Kidney (tissue), 13 donors: ENCODE measurements at regions not wholly inside any gene's neighbourhood (a gene's known extent, or its start where the extent isn't known, plus 50 kb on each side); places are given as distances from the start of the nearest gene placed in this dataset.

ENCODE experiments used
- DNase-seq, 5 donors: peaks; one replicate each; pipeline ENCODE4 v3.0.0-alpha.2; 2013 to 2020
- FAIRE-seq: peaks from 2 replicates; lab custom pipeline; 2012; peaks lifted over from hg19 to GRCh38; lab: Jason Lieb, UNC
- H3K27ac ChIP-seq, 2 donors: one replicate each; pipeline ENCODE4 v1.7.0; 2013; ENCODE audit warnings: low read depth in 2 of 2, low read length in 2 of 2, inconsistent platforms in 1 of 2
- H3K27me3 ChIP-seq: one replicate; pipeline ENCODE4 v1.7.1; 2013; ENCODE audit warnings: low read length, inconsistent platforms; ENCODE audit not compliant: control insufficient read depth, insufficient read depth
- H3K36me3 ChIP-seq, 3 donors: one replicate each; pipeline versions ENCODE4 v1.7.0 to v1.7.1; 2013; ENCODE audit warnings: low read length in 3 of 3, control low read depth in 1 of 3, inconsistent platforms in 1 of 3; ENCODE audit not compliant: insufficient read depth in 3 of 3, control insufficient read depth in 2 of 3
- H3K4me1 ChIP-seq, 3 donors: one replicate each; pipeline versions ENCODE4 v1.7.0 to v1.7.1; 2013; ENCODE audit warnings: low read length in 3 of 3, inconsistent platforms in 1 of 3, low read depth in 1 of 3; ENCODE audit not compliant: control insufficient read depth in 2 of 3, insufficient read depth in 2 of 3
- H3K4me3 ChIP-seq, 3 donors: one replicate each; pipeline versions ENCODE4 v1.7.0 to v1.8.1; 2013; ENCODE audit warnings: low read length in 3 of 3, control low read depth in 1 of 3, inconsistent platforms in 1 of 3
- H3K9ac ChIP-seq, 3 donors: one replicate each; pipeline versions ENCODE4 v1.7.0 to v1.7.1; 2013; ENCODE audit warnings: low read length in 3 of 3, control low read depth in 1 of 3, inconsistent platforms in 1 of 3
- H3K9me3 ChIP-seq, 3 donors: one replicate each; pipeline versions ENCODE4 v1.7.0 to v1.7.1; 2013; ENCODE audit warnings: low read length in 3 of 3, control low read depth in 1 of 3, inconsistent platforms in 1 of 3; ENCODE audit not compliant: control insufficient read depth in 2 of 3, insufficient read depth in 1 of 3
- CTCF ChIP-seq: IDR thresholded peaks from 3 replicates; pipeline ENCODE4 v1.5.1; 2012; ENCODE audit warnings: mild to moderate bottlenecking, moderate library complexity, borderline replicate concordance; ENCODE audit not compliant: insufficient read depth; ENCODE audit errors: extremely low read depth
- intact Hi-C: fragments of 100-400 bp; cut with DNase I; formaldehyde crosslinking; loops from one replicate; pipeline ENCODE4 v1.11.1; 2022
- donor health status: control.
- donor health status: control.
- donor health status: control.
- donor health status: control.
- donor health status: control.
- donor health status: DM: yes; HTN: yes; CAD: no.
- donor health status: Normal renal cell carcinoma (clear cell type).

- intact Hi-C loops, result no loop called here
- Histone ChIP-seq H3K36me3 (no peaks in the 10 kb centered on the region), H3K27ac (no peak overlapping the region), H3K27me3 (no peaks in the 10 kb centered on the region), H3K4me3 (no peak overlapping the region), H3K9ac (no peak overlapping the region), H3K9me3 (peaks cover 0 to 12% (median 0%) of the 10 kb centered on the region in 3 donors), H3K4me1 (no peaks in the 10 kb centered on the region)
- no peak for DNase-seq
- no peak for TF ChIP-seq CTCF
- no peak for FAIRE-seq
These were observed 575.8 kb upstream of the PRMT6 start for GRCh38 chr1:106480629-106481028.

GRCh38 chr1:106492880-106493279, 563.6 kb upstream of the PRMT6 start:
- intact Hi-C loops, result no loop called here
- no peak overlapping the region for H3K27ac ChIP-seq
- no peaks in the 10 kb centered on the region for H3K4me1 ChIP-seq
- no peaks in the 10 kb centered on the region for H3K36me3 ChIP-seq
- FAIRE-seq (no peak), DNase-seq (no peak)
- no peak overlapping the region for H3K9ac ChIP-seq
- H3K27me3 ChIP-seq, result no peaks in the 10 kb centered on the region
- no peak overlapping the region for H3K4me3 ChIP-seq
- TF ChIP-seq CTCF, result no peak
- no peaks in the 10 kb centered on the region for H3K9me3 ChIP-seq

GRCh38 chr1:106494646-106495045, 561.8 kb upstream of the PRMT6 start:
- no peaks in the 10 kb centered on the region for H3K27me3 ChIP-seq
- no peak for FAIRE-seq
- H3K9me3 ChIP-seq, result no peaks in the 10 kb centered on the region
- no peak overlapping the region for H3K27ac ChIP-seq
- H3K4me3 ChIP-seq, result no peak overlapping the region
- DNase-seq, result no peak
- no peaks in the 10 kb centered on the region for H3K36me3 ChIP-seq
- no peak for TF ChIP-seq CTCF
- intact Hi-C loops, result no loop called here
- no peaks in the 10 kb centered on the region for H3K4me1 ChIP-seq
- no peak overlapping the region for H3K9ac ChIP-seq

GRCh38 chr1:106498238-106498637, 558.2 kb upstream of the PRMT6 start:
- FAIRE-seq (no peak), DNase-seq (no peak)
- no peak for TF ChIP-seq CTCF
- Histone ChIP-seq H3K4me1 (no peaks in the 10 kb centered on the region), H3K27me3 (no peaks in the 10 kb centered on the region), H3K4me3 (no peak overlapping the region), H3K9me3 (no peaks in the 10 kb centered on the region), H3K36me3 (no peaks in the 10 kb centered on the region), H3K9ac (no peak overlapping the region), H3K27ac (no peak overlapping the region)
- intact Hi-C loops, result no loop called here
